H1 (cell line): ENCODE measurements at regions not wholly inside any gene's neighbourhood (a gene's known extent, or its start where the extent isn't known, plus 50 kb on each side); places are given as distances from the start of the nearest gene placed in this dataset.
A peak's percentile ranks its signal among the peaks of the same experiment; 100 is the strongest.

Experiments used
- CTCF ChIA-PET: fragments of 300-600 bp; sonication (Branson Sonifier 250); formaldehyde crosslinking; loops from one replicate; lab custom pipeline; 2021; ENCODE audit not compliant: partially characterized antibody; lab: Charles Lee
- POLR2A ChIA-PET: fragments of 300-600 bp; sonication (Branson Sonifier 250); formaldehyde crosslinking; loops from one replicate; lab custom pipeline; 2021; ENCODE audit warnings: inconsistent platforms; ENCODE audit not compliant: partially characterized antibody; lab: Charles Lee
- DNase-seq, 2 experiments: peaks; one replicate each; pipeline versions ENCODE4 v3.0.0 to v3.0.0-alpha.2; 2010 to 2022; ENCODE audit warnings: low spot score in 2 of 2, low read depth in 1 of 2, mixed read lengths in 1 of 2
- FAIRE-seq: peaks from 2 replicates; lab custom pipeline; 2011; peaks lifted over from hg19 to GRCh38; lab: Jason Lieb, UNC
- H2AFZ ChIP-seq: 2 replicates; pipeline ENCODE4 v1.8.1; 2012; ENCODE audit warnings: low read length, inconsistent platforms
- H2AK5ac ChIP-seq: 2 replicates; pipeline ENCODE4 v1.6.1; 2013; ENCODE audit warnings: low read depth, low read length
- H2BK120ac ChIP-seq: replicated peaks from 2 replicates; pipeline ENCODE3; 2013; ENCODE audit warnings: low read depth, low read length, inconsistent platforms
- H2BK12ac ChIP-seq: 2 replicates; pipeline ENCODE4 v1.6.1; 2013; ENCODE audit warnings: low read depth, low read length
- H2BK15ac ChIP-seq: 2 replicates; pipeline ENCODE4 v1.6.1; 2013; ENCODE audit warnings: low read length
- H2BK20ac ChIP-seq: 2 replicates; pipeline ENCODE4 v1.6.1; 2013; ENCODE audit warnings: low read length
- H2BK5ac ChIP-seq: 2 replicates; pipeline ENCODE4 v1.6.1; 2013; ENCODE audit warnings: low read depth, low read length
- H3K14ac ChIP-seq: 2 replicates; pipeline ENCODE4 v1.6.1; 2013; ENCODE audit warnings: inconsistent platforms; ENCODE audit not compliant: insufficient read length
- H3K18ac ChIP-seq: 2 replicates; pipeline ENCODE4 v1.6.1; 2013; ENCODE audit warnings: low read length; ENCODE audit errors: extremely low read depth
- H3K23ac ChIP-seq: 2 replicates; pipeline ENCODE4 v1.6.1; 2013; ENCODE audit warnings: inconsistent platforms; ENCODE audit not compliant: insufficient read length
- H3K23me2 ChIP-seq: 2 replicates; pipeline ENCODE4 v1.6.1; 2013; ENCODE audit warnings: low read depth, low read length
- H3K27ac ChIP-seq: 2 replicates; pipeline ENCODE4 v1.6.1; 2011; ENCODE audit warnings: low read depth, low read length, inconsistent platforms
- H3K27me3 ChIP-seq, 4 experiments: replicated peaks in 1 of 4; 1 replicate in 1 of 4; 2 replicates in 3 of 4; pipeline versions ENCODE4 v1.6.1 to v1.8.1; 2011 to 2013; ENCODE audit warnings: low read length in 3 of 4, mild to moderate bottlenecking in 3 of 4, inconsistent platforms in 2 of 4, mixed read lengths in 2 of 4, moderate library complexity in 1 of 4; ENCODE audit not compliant: control insufficient read depth in 3 of 4, insufficient read depth in 3 of 4; ENCODE audit errors: extremely low read depth in 1 of 4
- H3K36me3 ChIP-seq, 4 experiments: 2 replicates each; pipeline versions ENCODE4 v1.6.1 to v1.8.1; 2011 to 2013; ENCODE audit warnings: mild to moderate bottlenecking in 4 of 4, low read length in 3 of 4, moderate library complexity in 2 of 4, control low read depth in 1 of 4, inconsistent platforms in 1 of 4; ENCODE audit not compliant: insufficient read depth in 4 of 4, control insufficient read depth in 2 of 4
- H3K4ac ChIP-seq: replicated peaks from 2 replicates; pipeline ENCODE3; 2013; ENCODE audit warnings: low read length, low read depth, mixed read lengths, inconsistent platforms; ENCODE audit not compliant: insufficient read length
- H3K4me1 ChIP-seq, 4 experiments: replicated peaks in 1 of 4; 1 replicate in 1 of 4; 2 replicates in 3 of 4; pipeline versions ENCODE4 v1.6.1 to v1.8.1; 2011 to 2013; ENCODE audit warnings: low read length in 3 of 4, inconsistent platforms in 2 of 4, mixed read lengths in 1 of 4; ENCODE audit not compliant: insufficient read depth in 4 of 4, control insufficient read depth in 3 of 4
- H3K4me2 ChIP-seq, 2 experiments: 2 replicates each; pipeline versions ENCODE4 v1.6.1 to v1.8.1; 2011 to 2013; ENCODE audit warnings: low read depth in 2 of 2, low read length in 2 of 2, control low read depth in 1 of 2, inconsistent platforms in 1 of 2, mild to moderate bottlenecking in 1 of 2; ENCODE audit not compliant: insufficient read depth in 1 of 2
- H3K4me3 ChIP-seq, 4 experiments: fragments of 200-600, 300-600 bp in 1 of 4; sonication (generic), shearing (Covaris generic), sonication (Bioruptor Twin) in 1 of 4; 2 replicates each; pipeline versions ENCODE4 v1.5.1 to v1.8.1; 2011 to 2016; ENCODE audit warnings: low read length in 4 of 4, low read depth in 3 of 4, control low read depth in 2 of 4, inconsistent platforms in 2 of 4, mild to moderate bottlenecking in 2 of 4, mixed read lengths in 1 of 4, moderate library complexity in 1 of 4; ENCODE audit not compliant: insufficient read depth in 2 of 4; ENCODE audit errors: extremely low read depth in 1 of 4
- H3K56ac ChIP-seq: replicated peaks from 2 replicates; pipeline ENCODE3; 2013; ENCODE audit warnings: low read depth, mild to moderate bottlenecking, mixed read lengths, low read length, inconsistent platforms; ENCODE audit not compliant: insufficient read length
- H3K79me1 ChIP-seq: 2 replicates; pipeline ENCODE4 v1.6.1; 2013; ENCODE audit warnings: low read depth, low read length, control low read depth
- H3K79me2 ChIP-seq, 2 experiments: 2 replicates each; pipeline versions ENCODE4 v1.6.1 to v1.8.1; 2012 to 2013; ENCODE audit warnings: low read length in 2 of 2, mild to moderate bottlenecking in 2 of 2, inconsistent platforms in 1 of 2; ENCODE audit not compliant: insufficient read depth in 2 of 2, control insufficient read depth in 1 of 2
- H3K9ac ChIP-seq, 4 experiments: replicated peaks in 1 of 4; 1 replicate in 1 of 4; 2 replicates in 3 of 4; pipeline versions ENCODE4 v1.6.1 to v1.8.1; 2011 to 2013; ENCODE audit warnings: low read depth in 3 of 4, low read length in 3 of 4, control low read depth in 2 of 4, mild to moderate bottlenecking in 2 of 4, moderate library complexity in 2 of 4, inconsistent platforms in 1 of 4; ENCODE audit errors: extremely low read depth in 1 of 4
- H3K9me3 ChIP-seq, 2 experiments: 2 replicates each; pipeline versions ENCODE4 v1.6.1 to v1.8.1; 2012 to 2013; ENCODE audit warnings: mild to moderate bottlenecking in 2 of 2, moderate library complexity in 2 of 2, control low read depth in 1 of 2, inconsistent platforms in 1 of 2, low read depth in 1 of 2, low read length in 1 of 2, mixed read lengths in 1 of 2; ENCODE audit not compliant: insufficient read depth in 2 of 2
- H4K20me1 ChIP-seq, 2 experiments: replicated peaks in 1 of 2; 2 replicates each; pipeline versions ENCODE3 to v1.8.1; 2011 to 2013; ENCODE audit warnings: inconsistent platforms in 2 of 2, low read length in 2 of 2, mild to moderate bottlenecking in 1 of 2; ENCODE audit not compliant: insufficient read depth in 2 of 2, control insufficient read depth in 1 of 2
- H4K5ac ChIP-seq: 2 replicates; pipeline ENCODE4 v1.6.1; 2013; ENCODE audit warnings: low read length, low read depth, mixed read lengths, inconsistent platforms; ENCODE audit not compliant: insufficient read length
- H4K8ac ChIP-seq: 2 replicates; pipeline ENCODE4 v1.8.0; 2013; ENCODE audit warnings: mild to moderate bottlenecking, moderate library complexity, low read length, inconsistent platforms; ENCODE audit not compliant: insufficient read depth; ENCODE audit errors: extremely low read depth
- H4K91ac ChIP-seq: replicated peaks from 2 replicates; pipeline ENCODE3; 2013; ENCODE audit warnings: low read length, mixed read lengths, inconsistent platforms; ENCODE audit not compliant: insufficient read length
- ATF3 ChIP-seq: IDR thresholded peaks from 2 replicates; pipeline ENCODE4 v1.6.1; 2011; ENCODE audit warnings: low read depth, mild to moderate bottlenecking, low read length; ENCODE audit not compliant: insufficient read depth
- BACH1 ChIP-seq: IDR thresholded peaks from 2 replicates; pipeline ENCODE4 v1.6.1; 2012; ENCODE audit warnings: low read length, improper control_type of control experiment
- CTCF ChIP-seq, 3 experiments: IDR thresholded peaks; 1 replicate in 2 of 3; 2 replicates in 1 of 3; pipeline versions ENCODE4 v1.5.1 to v1.6.1; 2011; ENCODE audit warnings: low read length in 3 of 3, mild to moderate bottlenecking in 3 of 3, inconsistent platforms in 2 of 3, low read depth in 1 of 3, moderate library complexity in 1 of 3; ENCODE audit not compliant: insufficient read depth in 1 of 3; ENCODE audit errors: control extremely low read depth in 1 of 3
- JUND ChIP-seq: IDR thresholded peaks from 2 replicates; pipeline ENCODE4 v1.6.1; 2011; ENCODE audit warnings: mild to moderate bottlenecking, improper control_type of control experiment, low read length
- KDM4A ChIP-seq: IDR thresholded peaks from one replicate; pipeline ENCODE4 v1.7.1; 2012; ENCODE audit warnings: low read depth, mild to moderate bottlenecking, moderate library complexity, low read length, inconsistent platforms; ENCODE audit not compliant: severe bottlenecking
- MAFK ChIP-seq: IDR thresholded peaks from 2 replicates; pipeline ENCODE4 v1.6.1; 2012; ENCODE audit warnings: low read depth, mild to moderate bottlenecking, improper control_type of control experiment, low read length
- RAD21 ChIP-seq, 2 experiments: IDR thresholded peaks in 1 of 2; conservative IDR thresholded peaks in 1 of 2; 2 replicates each; pipeline ENCODE4 v1.6.1; 2011; ENCODE audit warnings: low read depth in 2 of 2, low read length in 2 of 2, improper control_type of control experiment in 1 of 2, inconsistent platforms in 1 of 2, mild to moderate bottlenecking in 1 of 2, moderate library complexity in 1 of 2
- SAP30 ChIP-seq: fragments of 300-600 bp; sonication (generic); IDR thresholded peaks from 2 replicates; pipeline ENCODE4 v1.7.1; 2012; ENCODE audit warnings: low read length, moderate library complexity, mild to moderate bottlenecking, inconsistent platforms; ENCODE audit not compliant: insufficient read depth, insufficient replicate concordance
- TEAD4 ChIP-seq: IDR thresholded peaks from 2 replicates; pipeline ENCODE4 v1.6.1; 2012; ENCODE audit warnings: low read depth, low read length, inconsistent platforms, mixed read lengths
- WGBS, 2 experiments: shearing (Covaris generic) in 1 of 2; methylation state at CpG; one replicate each; pipeline versions ENCODE4 v1.1.6 to v1.1.7; 2013 to 2015; ENCODE audit warnings: low lambda C conversion rate in 2 of 2, mixed read lengths in 2 of 2, inconsistent platforms in 1 of 2, low coverage in 1 of 2, missing lambda C conversion rate in 1 of 2; ENCODE audit not compliant: insufficient replicate concordance in 2 of 2, insufficient coverage in 1 of 2, insufficient read length in 1 of 2; ENCODE audit errors: extremely low coverage in 1 of 2, missing lambda C conversion rate in 1 of 2; 5-methylcytosine and 5-hydroxymethylcytosine counted together

- Histone ChIP-seq H2BK20ac (no peak overlapping the region), H3K36me3 (no peaks in the 10 kb centered on the region; a peak in 1 of 8 replicates), H4K20me1 (no peaks in the 10 kb centered on the region), H2AK5ac (no peak overlapping the region), H3K9me3 (no peaks in the 10 kb centered on the region), H3K27ac (no peak overlapping the region), H4K91ac (no peak overlapping the region), H2BK120ac (no peak overlapping the region), H3K79me2 (no peaks in the 10 kb centered on the region), H3K4me3 (no peak overlapping the region), H2BK5ac (no peak overlapping the region), H3K9ac (no peak overlapping the region), H3K4me1 (no peaks in the 10 kb centered on the region), H3K27me3 (no peaks in the 10 kb centered on the region), H3K23ac (no peak overlapping the region), H2BK15ac (no peak overlapping the region), H2BK12ac (no peak overlapping the region), H3K56ac (no peak overlapping the region), H3K18ac (no peak overlapping the region; the same call in 1 of the 2 replicates), H2AFZ (peak overlapping the region; percentile 80), H4K8ac (no peak overlapping the region), H3K4ac (no peak overlapping the region), H4K5ac (no peak overlapping the region), H3K14ac (no peak overlapping the region), H3K4me2 (no peak overlapping the region), H3K79me1 (no peaks in the 10 kb centered on the region), H3K23me2 (no peaks in the 10 kb centered on the region)
- no peak for DNase-seq
- peak; percentile 92 for FAIRE-seq
- CTCF ChIA-PET, result interaction anchor here (0.6 to 6.0 kb wide), 36 partner anchors 9 to 850 kb away, joined by 3 to 66 read pairs (median 4); no protein-coding TSS in a partner anchor
- WGBS, 2 experiments, result 50% methylated on average over 3 of the region's 3 CpGs; no CpG with 5 or more reads in 1 of the 2 experiments
- TF ChIP-seq JUND (no peak), TEAD4 (peak; percentile 95), BACH1 (peak; percentile 57), ATF3 (no peak), MAFK (peak; percentile 87), RAD21 (IDR thresholded peaks at IDR 0.05 in 1 of 2, conservative IDR thresholded peaks at IDR 0.05 in 1 of 2; ENCODE audit: low read depth in 2 of 2, low read length in 2 of 2) (peak; percentile 77 to 85), SAP30 (no peak), KDM4A (no peak), CTCF (IDR thresholded peaks at IDR 0.05; ENCODE audit: control extremely low read depth in 1 of 3, insufficient read depth in 1 of 3, low read depth in 1 of 3, low read length in 3 of 3) (peak; percentile 72 to 91 (median 83))
- POLR2A ChIA-PET, result interaction anchor here (1.0 kb wide), 1 partner anchor 12 kb away, joined by 3 read pairs; no protein-coding TSS in a partner anchor
These were observed 164.0 kb downstream of the IL20RB start for GRCh38 chr3:137121704-137122314.
